ENCODE measurements at regions not wholly inside any gene's neighbourhood (a gene's known extent, or its start where the extent isn't known, plus 50 kb on each side); places are given as distances from the start of the nearest gene placed in this dataset.
"Not testable (repeated sequence)": the region's sequence is repeated elsewhere in the genome, so short reads cannot be mapped to it uniquely, and the experiment has no call there.

DNA sequence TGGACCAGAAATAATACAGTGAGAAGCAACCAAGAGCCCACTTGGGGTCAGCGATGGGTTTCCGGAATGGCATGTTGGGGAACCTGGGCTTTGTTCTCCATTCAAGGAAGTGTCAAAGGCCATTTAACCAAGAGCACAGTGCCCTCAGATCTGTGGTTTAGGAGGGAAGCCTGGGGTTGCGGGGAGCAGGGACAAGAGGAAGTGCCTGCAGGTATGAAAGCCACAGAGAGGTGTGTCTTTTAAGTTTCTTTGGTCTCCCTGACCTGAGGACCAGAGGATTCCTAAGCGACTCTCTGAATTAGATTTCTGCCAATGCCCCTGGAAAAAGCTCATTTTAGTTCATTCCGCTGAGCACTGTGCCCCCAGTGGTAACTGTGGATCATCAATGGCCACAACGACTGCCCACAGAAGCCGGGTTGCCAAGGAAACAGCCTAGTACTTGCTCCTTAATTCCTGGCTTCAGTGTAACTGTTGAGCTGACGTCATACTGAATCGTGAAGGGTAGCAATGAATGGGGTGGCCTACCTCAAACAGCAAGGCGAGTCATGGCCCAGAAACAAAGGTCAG, 107.3 kb upstream of the SPIN1 start:
- no peak for DNase-seq

DNA sequence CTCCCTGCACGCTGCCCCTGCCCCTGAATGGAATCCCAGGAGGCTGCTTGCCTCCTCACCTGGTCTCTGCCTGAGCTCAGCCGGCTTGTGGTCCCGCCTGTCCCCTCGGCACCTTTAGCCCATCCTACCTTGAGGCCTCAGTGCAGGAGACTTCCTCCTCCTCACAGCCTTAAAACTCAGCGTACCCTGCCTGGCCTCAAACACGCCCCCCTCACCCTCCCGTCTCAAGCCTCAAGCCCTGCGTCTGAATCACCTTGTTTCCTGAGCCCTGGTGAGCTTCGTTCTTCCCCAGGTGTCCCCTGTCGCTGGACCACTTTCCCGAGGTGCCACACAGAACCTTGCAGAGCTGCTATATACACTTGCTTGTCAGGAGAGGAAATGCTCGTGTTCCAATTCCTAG, 110.2 kb upstream of the SPIN1 start:
- DNase-seq, result no peak

DNA sequence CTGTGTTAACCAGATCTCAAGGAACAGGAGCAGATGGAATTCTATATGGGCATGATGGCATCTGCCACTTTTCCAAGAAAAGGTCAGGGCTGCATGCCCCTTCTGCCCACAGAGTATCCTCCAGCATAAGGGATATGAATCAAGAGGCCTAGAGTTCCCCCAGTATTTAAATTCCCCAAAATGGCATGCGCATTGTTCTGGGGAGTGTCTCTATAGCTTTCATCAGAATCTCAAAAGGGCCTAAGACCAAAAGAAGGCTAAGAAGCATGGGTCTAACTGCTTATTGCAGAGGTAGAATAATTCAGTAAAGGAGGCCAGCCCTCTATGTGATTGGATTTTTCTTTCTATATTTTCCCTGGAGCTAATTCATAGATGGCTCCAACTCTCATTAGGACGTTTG, 114.2 kb upstream of the SPIN1 start:
- DNase-seq, result no peak

DNA sequence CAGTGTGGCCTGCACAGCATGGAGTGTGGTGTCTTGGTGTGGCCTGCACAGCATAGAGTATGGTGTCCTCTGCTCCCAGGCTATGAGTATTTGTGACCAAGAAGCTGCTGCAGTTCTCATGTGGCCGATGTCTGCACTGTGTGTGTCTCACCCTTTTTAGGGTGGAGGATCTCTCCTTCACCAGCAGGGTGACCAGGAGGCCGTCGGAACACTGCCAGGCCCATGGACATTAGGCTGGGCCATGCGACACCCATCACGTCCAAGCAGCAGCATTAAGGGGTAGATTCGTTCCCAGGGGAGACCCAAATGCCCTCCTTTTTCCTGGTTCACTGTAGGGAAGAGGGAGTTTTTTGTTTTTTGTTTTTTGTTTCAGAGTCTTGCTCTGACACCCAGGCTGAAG, 115.3 kb upstream of the SPIN1 start:
- no peak for DNase-seq

DNA sequence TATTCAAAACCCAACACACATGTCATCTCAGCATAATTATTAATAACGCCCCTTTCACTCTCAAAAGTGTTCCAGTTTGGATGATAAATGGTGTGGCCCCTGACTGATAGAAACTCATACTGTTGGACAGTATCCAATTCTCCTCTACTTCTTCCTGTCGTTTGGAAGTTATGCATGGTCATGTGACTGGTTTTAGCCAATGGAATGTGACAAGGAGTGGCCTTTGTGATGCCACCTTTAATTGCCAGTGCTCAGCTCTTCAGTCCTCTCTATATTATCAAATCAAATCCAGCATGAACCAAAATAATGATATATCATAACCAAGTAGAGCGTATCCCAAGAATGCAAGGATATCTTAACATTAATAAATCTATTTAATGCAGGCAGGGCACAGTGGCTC, 117.8 kb upstream of the SPIN1 start:
- no peak for DNase-seq

DNA sequence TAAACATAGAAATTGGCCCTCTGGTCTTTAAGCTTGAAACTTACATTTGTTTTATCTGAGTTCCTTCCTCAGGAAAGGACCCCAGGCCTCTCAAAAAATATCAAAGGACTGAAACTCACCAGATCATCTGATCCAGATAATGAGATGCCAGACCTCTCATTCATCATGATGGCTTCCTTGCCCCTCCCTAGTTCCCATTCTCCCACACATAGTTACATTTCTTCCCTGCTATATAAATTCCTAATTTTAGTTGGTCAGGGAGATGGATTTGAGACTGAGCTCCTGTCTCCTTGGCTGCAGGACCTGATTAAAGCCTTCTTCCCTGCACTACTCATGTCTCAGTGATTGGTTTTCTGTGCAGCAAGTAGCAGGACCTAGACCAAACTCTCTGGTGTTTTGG, 119.4 kb upstream of the SPIN1 start:
- DNase-seq, result no peak

DNA sequence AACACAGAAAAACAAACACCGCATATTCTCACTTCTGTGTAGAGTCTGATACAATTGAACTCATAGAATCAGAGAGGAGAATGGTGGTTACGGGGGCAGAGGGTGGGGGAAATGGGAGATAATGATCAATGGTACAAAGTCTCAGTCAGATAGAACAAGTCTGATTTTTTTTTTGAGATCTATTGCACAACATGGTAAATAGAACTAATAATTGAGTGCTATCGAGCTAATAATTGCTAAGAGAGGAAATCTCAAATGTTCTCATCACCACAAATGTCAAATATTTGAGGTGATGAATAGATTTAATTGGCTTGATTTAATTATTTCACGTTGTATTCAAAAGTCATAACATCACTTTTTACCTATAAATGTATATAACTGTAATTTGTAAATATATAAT, 121.0 kb upstream of the SPIN1 start:
- DNase-seq, result no peak

DNA sequence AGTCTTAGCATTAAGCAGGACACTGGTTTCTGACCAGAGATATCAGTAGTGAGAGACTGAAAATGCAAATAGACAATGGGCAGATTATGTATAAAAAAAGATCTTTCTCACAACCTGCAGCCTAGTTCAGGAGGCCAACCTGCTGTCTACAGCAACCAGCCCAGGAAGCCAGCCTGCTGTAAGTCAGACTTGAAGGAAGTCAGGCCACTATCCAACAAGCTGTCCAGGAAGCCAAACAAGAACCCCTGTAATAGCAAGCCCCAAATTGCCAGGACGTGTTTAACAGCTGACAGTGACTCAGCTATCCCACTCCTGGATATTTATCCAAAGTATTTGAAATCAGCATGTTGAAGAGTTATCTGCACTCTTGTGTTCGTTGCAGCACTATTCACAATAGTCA, 121.8 kb upstream of the SPIN1 start:
- no peak for DNase-seq

DNA sequence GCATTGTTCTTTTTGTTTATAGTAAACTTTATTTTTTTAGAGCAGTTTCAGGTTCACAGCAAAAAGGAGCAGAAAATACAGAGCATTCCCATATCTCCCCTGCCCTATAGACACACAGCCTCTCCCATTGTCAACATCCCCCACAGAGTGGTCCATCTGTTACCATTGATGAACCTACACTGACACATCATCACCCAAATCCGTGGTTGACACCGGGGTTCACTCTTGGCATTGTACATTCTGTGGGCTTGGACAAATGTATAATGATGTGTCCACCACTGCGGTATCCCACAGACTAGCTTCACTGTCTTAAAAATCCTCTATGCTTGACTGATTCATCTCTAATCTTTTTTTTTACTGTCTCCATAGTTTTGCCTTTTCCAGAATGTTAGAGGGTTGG, 120.7 kb upstream of the SPATA31C2 start:
- no peak for DNase-seq

DNA sequence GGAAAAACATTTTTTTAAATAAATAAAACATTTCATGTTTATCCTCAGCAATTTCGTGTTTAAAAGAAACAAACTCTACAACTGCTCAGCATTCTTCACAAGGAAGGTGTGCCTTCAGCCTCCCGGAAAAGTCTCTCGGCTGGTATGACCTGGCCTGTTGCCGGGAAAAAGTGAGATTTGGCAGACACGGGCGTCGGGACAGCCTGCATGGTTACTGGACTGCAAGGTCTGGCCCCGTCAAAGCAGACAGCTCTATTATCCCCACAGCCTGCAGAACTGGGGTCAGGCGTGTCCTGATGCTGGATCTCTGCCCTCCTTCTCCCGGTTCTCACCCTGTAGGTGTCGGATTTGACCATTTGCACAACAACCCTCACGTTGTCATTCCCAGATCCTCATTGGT, 120.3 kb upstream of the SPATA31C2 start:
- no peak for DNase-seq

DNA sequence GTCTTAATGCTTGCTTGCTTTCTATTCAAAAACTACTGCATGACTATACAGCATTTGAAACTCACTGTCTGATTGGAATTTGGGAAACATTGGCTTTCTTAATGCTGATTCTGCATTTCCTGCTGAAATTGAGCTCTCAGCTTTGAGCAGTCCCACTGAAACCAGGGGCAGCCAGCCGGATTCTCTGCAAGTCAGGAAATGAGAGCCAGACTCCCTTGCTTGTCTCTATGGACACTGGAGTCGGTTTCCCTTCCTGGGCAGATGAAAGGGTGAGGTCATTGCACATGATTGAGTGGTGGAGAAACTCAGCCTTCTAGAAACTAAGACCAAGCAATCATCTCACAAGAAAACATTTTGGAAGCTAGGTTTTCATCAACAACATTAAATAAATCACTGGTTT, 119.7 kb upstream of the SPATA31C2 start:
- DNase-seq, result no peak

DNA sequence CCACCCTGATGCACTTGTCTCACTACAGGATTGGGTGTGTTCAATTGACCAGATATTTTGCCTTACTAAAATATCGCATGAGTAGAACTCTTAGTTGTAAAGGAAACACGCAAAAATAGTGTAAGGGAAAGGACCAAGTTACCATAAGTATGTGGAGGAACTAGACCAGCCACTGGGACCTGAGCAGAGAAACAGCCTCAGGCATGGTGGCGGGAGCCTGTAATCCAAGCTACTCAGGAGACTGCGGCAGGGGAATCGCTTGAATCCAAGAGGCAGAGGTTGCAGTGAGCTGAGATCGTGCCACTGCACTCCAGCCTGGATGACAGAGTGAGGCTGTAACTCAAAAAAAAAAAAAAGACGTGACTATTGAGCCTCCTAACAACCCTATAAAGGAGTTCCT, 117.9 kb upstream of the SPATA31C2 start:
- DNase-seq, result no peak

DNA sequence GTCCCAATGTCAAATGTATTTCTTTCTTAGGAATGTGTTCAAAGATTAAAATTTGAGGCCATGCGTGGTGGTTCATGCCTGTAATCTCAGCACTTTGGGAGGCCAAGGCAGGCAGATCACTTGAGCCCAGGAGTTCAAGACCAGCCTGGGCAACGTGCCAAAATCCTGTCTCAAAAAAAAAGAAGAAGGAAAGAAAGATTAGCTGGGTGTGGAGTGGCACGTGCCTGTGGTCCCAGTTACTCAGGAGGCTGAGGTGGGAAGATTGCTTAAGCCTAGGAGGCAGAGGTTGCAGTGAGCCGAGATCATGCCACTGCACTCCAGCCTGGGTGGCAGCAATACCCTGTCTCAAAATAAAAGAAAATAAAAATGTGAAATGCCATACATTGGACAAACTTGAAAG, 117.5 kb upstream of the SPATA31C2 start:
- DNase-seq, result not testable (repeated sequence)

DNA sequence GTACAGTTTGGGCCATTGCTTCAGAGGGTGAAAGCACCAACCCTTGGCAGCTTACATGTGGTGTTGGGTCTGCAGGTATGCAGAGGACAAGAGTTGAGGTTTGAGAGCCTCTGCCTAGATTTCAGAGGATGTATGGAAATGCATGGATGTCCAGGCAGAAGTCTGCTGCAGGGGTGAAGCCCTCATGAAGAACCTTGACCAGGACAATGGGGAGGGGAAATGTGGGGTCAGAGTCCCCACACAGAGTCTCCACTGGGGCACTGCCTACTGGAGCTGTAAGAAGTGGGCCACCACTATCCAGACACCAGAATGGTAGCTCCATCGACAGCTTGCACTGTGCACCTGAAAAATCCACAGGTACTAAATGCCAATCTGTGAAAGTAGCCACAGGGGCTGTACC, 113.6 kb upstream of the SPATA31C2 start:
- DNase-seq, result no peak

DNA sequence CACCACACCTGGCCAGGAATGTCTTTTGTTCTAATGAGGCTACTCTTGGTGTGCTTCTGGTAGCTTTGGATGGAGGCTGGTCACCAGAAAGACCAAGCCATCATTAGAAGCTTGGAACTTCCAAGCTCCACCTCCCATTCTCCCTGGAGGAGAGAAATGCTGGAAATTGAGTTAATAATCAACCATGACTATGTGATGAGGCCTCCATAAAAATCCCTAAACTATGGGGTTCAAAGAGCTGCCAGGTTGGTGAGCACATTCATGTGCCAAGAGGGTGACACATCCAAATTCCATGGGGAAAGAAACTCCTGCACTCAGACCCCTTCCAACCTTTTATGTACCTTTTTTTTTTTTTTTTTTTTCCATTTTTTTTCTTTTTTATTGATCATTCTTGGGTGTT, 105.5 kb upstream of the SPATA31C2 start:
- DNase-seq, result no peak

DNA sequence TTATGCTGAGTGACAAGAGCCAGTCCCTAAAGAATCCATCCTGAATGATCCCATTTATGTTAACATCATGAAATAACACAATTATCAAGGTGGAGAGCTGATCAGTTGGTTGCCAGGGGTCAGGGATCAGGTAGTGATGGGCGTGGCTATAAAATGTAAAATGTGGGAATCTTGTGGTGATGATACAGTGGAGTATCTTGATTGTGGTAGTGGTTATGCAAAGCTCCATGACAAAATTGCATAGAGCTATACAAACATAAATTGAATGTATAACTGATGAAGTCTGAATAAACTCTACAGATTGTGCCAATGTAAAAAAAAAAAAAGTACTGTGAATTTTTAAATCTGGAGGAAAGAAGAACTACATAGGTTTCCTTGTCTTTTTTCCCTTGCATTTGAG, 104.6 kb upstream of the SPATA31C2 start:
- no peak for DNase-seq

DNA sequence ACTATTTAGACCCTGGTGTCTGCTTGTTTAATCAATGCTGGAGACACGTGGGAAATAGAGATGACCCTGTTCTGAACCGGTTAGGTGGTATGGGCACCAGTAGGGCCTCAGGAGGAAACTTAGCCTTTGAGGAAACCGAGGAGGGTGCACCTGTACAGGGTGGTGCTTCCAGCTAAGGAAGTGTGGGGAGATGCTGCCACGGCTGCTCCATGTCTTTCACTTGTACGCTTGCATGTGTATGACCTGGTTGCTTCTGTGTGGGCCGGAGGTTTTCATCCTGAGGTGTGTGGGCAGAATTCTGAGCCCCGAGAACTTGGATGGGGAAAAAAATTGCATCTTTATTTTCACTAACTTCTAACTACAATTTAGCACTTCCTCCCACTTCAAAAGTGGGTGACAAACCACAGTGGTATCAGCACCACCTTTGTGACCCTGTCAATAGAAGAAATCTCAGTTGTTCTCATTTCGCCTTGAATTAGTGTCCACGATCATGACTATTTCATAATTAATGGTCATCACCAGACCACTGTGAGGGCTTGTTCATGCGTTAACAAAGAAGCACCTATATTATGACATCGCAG, 99.8 kb upstream of the SPATA31C2 start:
- DNase-seq, result no peak

DNA sequence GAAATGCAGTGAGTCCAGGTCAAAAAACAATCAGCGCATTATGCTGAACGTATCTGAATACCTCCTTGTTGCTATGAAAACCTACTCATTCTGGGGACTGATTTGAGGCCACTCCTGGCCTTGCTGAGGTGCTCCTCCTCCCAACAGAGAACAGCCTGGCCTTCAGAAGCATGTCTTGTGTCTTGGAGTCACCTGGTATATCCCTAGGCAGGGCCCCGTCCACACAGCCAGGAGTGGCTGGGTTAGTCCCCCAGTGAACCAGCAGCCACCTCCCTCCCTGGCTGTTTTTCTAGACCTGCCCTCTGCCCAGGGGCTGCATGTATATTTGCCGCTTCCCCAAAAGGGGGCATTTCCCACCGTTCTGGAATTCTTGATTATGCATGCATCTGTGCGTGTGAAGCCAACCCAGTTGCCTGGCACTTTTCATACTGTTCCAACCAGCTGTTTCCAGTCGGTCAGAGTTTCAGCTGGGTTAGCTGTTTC, 99.2 kb upstream of the SPATA31C2 start:
- no peak for DNase-seq

DNA sequence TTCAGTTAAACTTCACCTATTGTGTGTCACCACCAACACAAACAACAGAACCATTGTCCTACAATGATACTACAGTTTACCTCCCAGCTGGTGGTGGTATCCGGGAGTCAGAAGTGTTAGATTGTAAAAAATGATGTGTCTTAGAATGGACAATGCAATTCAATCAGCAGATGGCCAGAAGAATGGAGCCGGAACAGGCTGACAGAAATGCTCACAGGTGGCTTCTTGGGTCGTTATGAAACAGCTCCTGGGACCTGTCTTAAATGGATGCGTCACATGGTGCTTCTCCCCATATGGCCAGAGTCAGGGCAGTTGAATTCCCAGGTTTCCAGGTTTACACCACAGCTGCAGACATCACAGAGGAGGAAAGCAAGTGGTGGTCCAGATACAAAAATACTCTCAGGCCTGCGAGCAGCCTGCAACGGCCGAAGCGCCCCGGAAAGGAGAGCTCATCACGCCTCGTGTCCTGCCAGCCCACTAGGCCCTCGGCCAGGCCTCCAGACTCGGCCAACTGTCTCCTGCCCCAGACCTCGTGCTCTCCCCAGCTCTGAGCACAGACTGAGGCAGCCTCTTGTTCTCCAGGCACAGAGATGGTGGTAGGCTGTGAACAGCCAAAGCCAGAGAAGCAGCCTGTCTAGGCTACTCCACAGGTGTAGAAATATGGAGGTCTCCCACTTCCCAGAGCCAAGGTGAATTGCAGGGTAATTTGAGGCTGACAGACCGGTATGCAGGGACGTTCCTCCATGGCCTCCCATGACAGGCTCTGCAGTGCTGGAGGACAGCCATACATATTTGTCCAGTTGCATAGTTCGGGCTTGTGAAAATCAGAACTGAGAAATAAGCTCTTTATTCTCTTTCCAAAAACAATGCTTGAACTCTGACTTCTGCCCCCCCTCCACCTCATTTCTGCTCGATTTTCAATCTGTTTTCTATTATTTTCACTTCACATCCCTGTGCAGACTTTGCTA, 98.5 kb upstream of the SPATA31C2 start:
- no peak for DNase-seq

DNA sequence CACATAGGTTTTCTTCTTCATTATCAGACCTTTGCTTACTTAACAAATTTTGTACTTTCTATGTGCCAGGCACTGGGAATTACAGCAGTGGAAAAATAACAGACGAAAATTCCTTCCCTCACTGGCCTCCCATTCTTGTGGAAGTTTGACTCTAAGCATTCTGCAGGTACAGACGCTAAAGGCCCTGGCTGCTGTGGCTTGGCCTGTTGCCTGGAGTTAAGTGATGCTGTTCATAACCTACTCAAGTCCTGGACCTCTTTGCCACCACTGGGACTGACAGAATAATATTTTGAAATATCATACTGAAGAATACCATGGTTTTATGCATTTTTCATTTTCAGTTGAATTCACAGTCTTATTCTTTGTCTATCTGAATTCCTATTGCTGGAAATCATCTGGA, 97.3 kb upstream of the SPATA31C2 start:
- no peak for DNase-seq

DNA sequence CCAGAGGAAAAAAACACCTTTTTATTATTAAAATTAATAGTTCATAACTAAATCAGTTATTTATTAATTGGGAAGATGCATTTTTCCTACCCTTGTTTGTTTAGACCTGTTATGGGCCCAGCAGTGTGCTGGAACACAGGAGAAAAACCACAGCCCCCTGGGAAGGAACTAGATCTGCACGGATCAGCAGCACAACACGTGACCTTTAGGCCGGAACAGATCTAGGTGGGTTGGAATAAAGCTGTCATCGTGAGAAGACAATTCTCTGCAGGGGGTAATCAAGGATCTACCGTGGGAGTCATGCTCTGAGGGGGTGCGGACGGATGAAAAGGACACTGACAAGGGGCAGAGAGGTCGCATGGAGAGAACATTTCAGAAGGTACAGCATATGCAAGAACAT, 95.8 kb upstream of the SPATA31C2 start:
- DNase-seq, result no peak

DNA sequence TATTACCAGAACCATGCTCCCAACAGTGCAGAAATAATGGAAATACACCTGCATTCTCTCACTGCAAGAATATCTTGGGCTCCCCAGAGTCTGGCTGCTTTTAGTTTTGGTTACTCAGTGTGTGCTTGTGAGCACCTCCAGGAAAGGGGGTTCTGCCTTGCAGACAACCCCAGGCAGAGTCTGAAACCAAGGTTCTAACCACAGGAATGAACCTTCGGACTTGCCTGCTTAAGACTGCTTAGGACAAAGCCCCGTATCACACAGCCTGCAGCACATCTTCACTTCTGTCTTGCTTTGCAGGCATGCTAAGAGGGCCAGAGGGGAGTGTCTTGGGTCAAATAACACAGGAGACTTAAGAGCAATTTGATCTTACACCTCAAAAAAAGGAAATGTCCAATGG, 94.8 kb upstream of the SPATA31C2 start:
- no peak for DNase-seq

DNA sequence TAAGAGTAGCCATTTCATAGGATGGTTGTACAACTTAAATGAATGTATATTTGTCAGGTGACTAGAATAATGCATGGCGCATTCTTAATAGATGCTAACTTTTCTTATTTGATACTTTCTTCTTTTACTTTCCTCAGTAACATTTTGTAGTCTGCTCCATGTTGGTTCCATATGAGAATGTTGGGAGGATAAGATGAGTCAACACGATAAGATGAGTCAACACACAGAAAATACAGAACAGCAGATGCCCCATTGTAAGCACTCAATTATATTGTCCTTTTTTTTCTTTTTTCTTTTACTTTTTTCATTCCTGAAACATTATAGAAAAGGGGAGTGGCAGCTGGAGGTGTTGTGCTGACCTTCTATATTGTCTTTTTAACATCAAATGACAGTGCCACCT, 92.3 kb upstream of the SPATA31C2 start:
- no peak for DNase-seq

DNA sequence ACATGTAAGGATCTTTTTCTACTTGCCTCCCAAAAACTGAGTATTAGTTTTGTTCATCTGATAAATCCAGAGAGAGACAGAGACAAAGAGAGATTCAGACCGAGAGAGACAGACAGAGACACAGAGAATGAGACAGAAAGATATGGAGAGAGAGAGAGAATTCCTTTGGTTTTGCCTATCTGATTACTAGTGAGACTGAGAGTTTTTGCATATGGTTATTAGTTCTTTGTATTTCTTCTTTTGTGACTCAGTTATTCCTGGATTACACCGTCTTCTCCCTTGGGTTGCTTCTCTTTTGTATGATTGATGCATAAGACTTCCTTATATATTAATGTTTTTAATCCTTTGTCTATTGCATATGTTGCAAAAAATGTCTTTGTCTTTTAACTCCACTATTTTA, 91.2 kb upstream of the SPATA31C2 start:
- no peak for DNase-seq

All from activated effector memory CD4-positive, alpha-beta T cell treated with anti-CD3 and anti-CD28 coated beads, Interleukin-2, amount 50 U/mL, for 16 hours (primary cell).